ENCODE measurements at regions not wholly inside any gene's neighbourhood (a gene's known extent, or its start where the extent isn't known, plus 50 kb on each side); places are given as distances from the start of the nearest gene placed in this dataset.
"Not testable (repeated sequence)": the region's sequence is repeated elsewhere in the genome, so short reads cannot be mapped to it uniquely, and the experiment has no call there.

DNA sequence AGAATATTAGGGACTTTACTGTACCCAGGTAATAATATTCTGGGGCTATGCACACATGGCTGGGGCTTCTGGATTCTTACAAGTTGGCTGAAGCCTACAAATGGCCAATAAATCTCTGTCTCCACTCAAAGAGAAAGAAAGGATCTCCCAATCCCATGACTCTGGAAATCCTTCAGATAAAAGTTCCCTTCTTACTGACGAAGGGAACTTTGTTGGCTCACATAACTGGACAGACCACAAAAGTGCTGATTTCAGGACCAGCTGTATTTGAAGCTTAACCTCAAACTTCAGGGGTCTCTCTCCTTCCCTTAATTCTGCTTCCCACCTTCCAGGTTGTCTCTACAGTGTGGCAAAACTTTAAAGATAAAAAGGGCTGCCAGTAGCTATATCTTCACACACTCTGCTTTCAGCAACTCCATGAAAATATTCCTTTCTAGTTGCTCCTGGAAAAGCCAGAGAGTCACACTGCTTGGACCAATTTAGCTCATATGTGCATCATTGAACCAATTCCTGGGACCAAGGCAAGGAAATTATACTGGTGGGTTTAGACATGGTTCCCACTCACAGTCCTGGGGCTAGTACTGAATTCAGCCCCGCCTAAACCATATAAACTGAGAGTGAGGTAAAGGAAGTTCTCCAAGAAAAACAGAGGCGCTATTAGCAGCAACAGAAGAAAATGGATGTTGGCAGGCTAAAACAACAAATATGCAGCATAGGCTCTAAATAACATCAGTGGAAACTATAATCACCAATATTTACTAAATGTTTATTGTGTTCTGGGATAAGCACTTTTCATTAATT is 290.0 kb upstream of the GADL1 start:
- no peak for DNase-seq (ENCODE audit: low read depth)

- no peak for DNase-seq (ENCODE audit: low read depth)
Measured at GRCh38 chr3:31185062-31185357, 290.5 kb upstream of the GADL1 start.

DNA sequence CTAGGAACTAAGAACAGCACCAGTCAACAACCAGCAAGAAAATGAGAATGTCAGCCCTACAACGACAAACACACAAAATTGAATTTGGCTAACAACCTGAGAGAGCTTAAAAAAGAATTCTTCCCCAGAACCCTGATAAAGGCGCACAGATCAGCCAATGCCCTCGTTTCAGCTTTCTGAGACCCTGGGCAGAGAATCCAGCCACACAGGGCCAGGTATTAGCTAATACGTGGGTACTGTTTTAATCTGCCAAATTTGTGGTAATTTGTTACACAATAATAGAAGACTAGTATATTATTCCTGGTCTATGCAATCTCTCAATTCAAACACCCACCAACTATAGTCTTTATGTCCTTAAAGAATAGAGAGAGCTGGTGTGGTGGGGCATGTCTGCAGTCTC is 291.6 kb upstream of the GADL1 start:
- DNase-seq (ENCODE audit: low read depth), result no peak

DNA sequence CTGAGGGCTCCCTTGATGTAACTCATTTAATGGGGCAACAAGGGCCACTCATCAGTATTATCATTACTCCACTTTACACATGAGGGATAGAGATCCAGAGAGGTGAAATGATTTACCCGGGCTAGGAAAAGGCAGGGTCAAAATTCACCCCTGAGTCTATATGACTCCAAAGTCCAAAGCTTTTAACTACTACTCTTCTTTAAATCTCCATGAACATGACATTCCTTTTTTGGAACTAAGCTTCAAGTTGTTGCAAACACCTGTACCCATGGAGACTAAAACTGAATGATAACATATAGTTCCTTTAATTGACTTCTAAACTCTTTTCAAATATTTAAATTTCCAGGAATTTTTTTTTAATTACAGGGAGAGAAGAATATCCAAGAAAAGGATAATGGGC is 292.9 kb upstream of the GADL1 start:
- no peak for DNase-seq (ENCODE audit: low read depth)

GRCh38 chr3:31188112-31188511 is 293.7 kb upstream of the GADL1 start:
- DNase-seq (ENCODE audit: low read depth), result no peak

- DNase-seq (ENCODE audit: low read depth), result no peak
Measured at GRCh38 chr3:31189330-31189729, 294.9 kb upstream of the GADL1 start.

DNA sequence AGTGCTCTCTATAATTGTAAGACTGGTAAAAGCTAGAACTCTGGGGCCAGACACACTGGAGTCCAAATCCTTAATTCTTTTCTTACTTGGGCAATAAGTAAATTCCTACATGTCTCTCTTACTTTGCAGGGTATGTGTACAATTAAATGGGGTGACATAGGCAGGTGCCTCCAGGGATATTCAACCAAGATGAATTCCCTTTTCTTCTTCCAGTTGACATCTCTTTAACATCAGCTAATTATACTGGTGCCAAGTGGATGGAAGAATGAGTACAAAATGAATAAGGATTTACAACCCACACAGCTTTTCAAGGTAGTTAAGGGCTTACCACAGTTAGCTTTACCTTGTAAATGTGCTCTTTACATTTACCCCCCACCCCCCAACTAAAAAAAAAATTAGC is 295.5 kb upstream of the GADL1 start:
- DNase-seq (ENCODE audit: low read depth), result no peak

DNA sequence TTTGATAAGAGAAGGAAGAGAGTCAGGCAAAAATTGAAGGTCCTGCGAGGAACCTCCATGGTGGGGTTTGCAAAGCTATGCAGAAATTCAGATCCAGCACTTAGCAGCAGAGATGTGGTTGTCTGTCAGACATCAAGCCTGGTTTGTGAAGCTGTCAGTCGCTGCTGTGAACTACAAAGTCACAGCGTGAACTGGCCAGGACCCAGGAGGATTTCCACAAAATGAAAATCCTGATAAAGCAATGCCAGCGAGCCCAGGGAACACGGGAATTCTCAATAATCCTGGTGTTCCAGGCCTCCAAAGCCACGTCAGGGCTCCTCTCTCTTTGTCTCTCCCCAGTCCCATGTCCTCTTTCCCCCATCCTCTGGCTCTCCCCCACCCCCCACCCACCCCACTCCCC is 296.9 kb upstream of the GADL1 start:
- no peak for DNase-seq (ENCODE audit: low read depth)

GRCh38 chr3:31193429-31193828 is 299.0 kb upstream of the GADL1 start:
- DNase-seq (ENCODE audit: low read depth), result no peak

- no peak for DNase-seq (ENCODE audit: low read depth)
Measured at GRCh38 chr3:31193871-31194270, 299.4 kb upstream of the GADL1 start.

- no peak for DNase-seq (ENCODE audit: low read depth)
Measured at GRCh38 chr3:31196261-31196660, 301.8 kb upstream of the GADL1 start.

DNA sequence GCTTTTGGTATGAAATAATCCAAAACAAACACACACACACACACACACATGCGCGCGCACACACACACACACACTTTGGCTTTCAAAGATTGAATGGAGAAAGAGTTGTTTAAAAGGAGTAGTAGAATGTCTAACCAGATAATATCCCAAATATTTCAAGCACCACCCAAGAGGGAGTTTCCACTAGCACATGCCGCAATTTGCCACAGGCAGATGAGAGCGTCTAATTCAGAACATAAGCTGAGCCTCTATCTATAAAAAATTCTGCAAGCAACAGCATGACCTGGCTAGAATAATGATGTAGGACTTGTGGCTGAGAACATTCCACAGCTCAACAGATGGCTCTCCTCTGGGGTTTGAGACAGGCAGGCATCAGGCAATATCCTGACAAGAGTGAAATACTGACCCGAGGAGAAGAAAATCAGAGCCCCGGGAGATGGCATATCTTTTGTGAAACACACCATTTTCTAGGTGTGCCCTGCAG is 302.5 kb upstream of the GADL1 start:
- peak; percentile 43 for DNase-seq (ENCODE audit: low read depth)

- DNase-seq (ENCODE audit: low read depth), result no peak
Measured at GRCh38 chr3:31197941-31198340, 303.5 kb upstream of the GADL1 start.

- no peak for DNase-seq (ENCODE audit: low read depth)
Measured at GRCh38 chr3:31198890-31199289, 304.4 kb upstream of the GADL1 start.

GRCh38 chr3:31203960-31204795 is 309.7 kb upstream of the GADL1 start:
- DNase-seq (ENCODE audit: low read depth), result no peak

DNA sequence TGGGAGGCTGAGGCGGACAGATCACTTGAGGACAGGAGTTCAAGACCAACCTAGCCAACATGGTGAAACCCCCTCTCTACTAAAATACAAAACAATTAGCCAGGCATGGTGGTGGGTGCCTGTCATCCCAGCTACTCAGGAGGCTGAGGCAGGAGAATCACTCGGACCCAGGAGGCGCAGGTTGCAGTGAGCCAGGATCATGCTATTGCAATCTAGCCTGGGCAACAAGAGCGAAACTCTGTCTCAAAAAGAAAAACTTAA is 310.3 kb upstream of the GADL1 start:
- not testable (repeated sequence) for DNase-seq (ENCODE audit: low read depth)

GRCh38 chr3:31210068-31210645 is 315.7 kb upstream of the GADL1 start:
- no peak for DNase-seq (ENCODE audit: low read depth)

GRCh38 chr3:31213869-31214486 is 318.7 kb upstream of the STT3B start:
- no peak for DNase-seq (ENCODE audit: low read depth)

DNA sequence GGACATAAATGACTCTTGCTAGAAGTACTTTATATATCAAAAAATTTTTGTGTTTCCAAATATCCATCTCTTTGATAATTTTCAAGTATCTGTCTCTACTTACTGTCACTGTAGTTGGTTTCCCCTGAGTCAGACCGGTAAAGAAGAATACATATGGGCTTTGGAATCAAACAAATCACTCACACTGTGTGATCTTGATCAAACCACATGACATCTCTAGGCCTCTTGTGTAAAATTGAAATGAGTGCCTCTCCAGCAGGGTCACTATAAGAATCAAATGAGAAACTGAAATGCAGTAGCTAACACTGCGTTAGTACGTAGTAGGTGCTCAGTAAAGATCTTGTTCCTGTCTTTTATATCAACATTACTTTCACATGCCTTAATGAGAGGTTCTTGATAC is 314.6 kb upstream of the STT3B start:
- no peak for DNase-seq (ENCODE audit: low read depth)

- DNase-seq (ENCODE audit: low read depth), result peak; percentile 41
Measured at GRCh38 chr3:31219131-31219843, 313.4 kb upstream of the STT3B start.

DNA sequence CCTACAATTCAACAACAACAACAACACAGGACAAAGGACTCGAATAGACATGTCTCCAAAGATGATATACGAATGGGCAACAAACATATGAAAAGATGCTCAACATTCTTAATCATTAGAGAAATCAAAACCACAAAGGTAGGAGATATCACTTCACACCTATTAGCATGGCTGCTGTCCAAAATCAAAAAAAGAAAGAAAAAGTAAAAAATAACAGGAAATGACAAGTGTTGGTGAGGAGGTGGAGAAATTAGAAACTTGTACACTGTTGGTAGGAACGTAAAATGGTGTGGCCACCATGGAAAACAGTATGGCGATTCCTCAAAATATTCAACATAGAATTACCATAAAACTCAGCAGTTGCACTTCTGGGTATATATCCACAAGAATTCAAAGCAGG is 312.3 kb upstream of the STT3B start:
- DNase-seq (ENCODE audit: low read depth), result no peak

GRCh38 chr3:31223278-31223677 is 309.4 kb upstream of the STT3B start:
- no peak for DNase-seq (ENCODE audit: low read depth)

Data from non-pigmented ciliary epithelial cell (primary cell).